NCI-H1105 treated with DMSO at 0.1 percent for 48 hours (cell line): ENCODE measurements at regions not wholly inside any gene's neighbourhood (a gene's known extent, or its start where the extent isn't known, plus 50 kb on each side); places are given as distances from the start of the nearest gene placed in this dataset.

ENCODE experiments used
- DNase-seq: peaks from one replicate; lab custom pipeline; 2025; lab: John Stamatoyannopoulos, UW

GRCh38 chr1:114314098-114314497 is 160.4 kb upstream of the SYT6 start:
- DNase-seq = no peak

- DNase-seq = no peak
Observed at GRCh38 chr1:114310695-114311271, 157.1 kb upstream of the SYT6 start.

GRCh38 chr1:114302821-114303220 is 149.2 kb upstream of the SYT6 start:
- DNase-seq = no peak

- no peak for DNase-seq
Observed at GRCh38 chr1:114299331-114299975, 145.8 kb upstream of the SYT6 start.

- DNase-seq = no peak
Observed at GRCh38 chr1:114298008-114298407, 144.3 kb upstream of the SYT6 start.

- DNase-seq = no peak
Observed at GRCh38 chr1:114296413-114296812, 142.7 kb upstream of the SYT6 start.

GRCh38 chr1:114295321-114295720 is 141.7 kb upstream of the SYT6 start:
- no peak for DNase-seq

- DNase-seq = no peak
Observed at GRCh38 chr1:114292835-114293234, 139.2 kb upstream of the SYT6 start.

- no peak for DNase-seq
Observed at GRCh38 chr1:114292194-114292593, 138.5 kb upstream of the SYT6 start.

GRCh38 chr1:114290776-114291175 is 137.1 kb upstream of the SYT6 start:
- DNase-seq = no peak

GRCh38 chr1:114290341-114290740 is 136.7 kb upstream of the SYT6 start:
- DNase-seq = no peak

- no peak for DNase-seq
Observed at GRCh38 chr1:114289824-114290223, 136.2 kb upstream of the SYT6 start.

GRCh38 chr1:114289306-114289705 is 135.6 kb upstream of the SYT6 start:
- no peak for DNase-seq

GRCh38 chr1:114286960-114287359 is 133.3 kb upstream of the SYT6 start:
- no peak for DNase-seq

GRCh38 chr1:114286179-114286578 is 132.5 kb upstream of the SYT6 start:
- DNase-seq = no peak

GRCh38 chr1:114282751-114283403 is 129.2 kb upstream of the SYT6 start:
- peak; percentile 78 for DNase-seq

GRCh38 chr1:114278911-114279310 is 125.2 kb upstream of the SYT6 start:
- no peak for DNase-seq

- no peak for DNase-seq
Observed at GRCh38 chr1:114278430-114278829, 124.8 kb upstream of the SYT6 start.

- peak; percentile 48 for DNase-seq
Observed at GRCh38 chr1:114274621-114275317, 121.1 kb upstream of the SYT6 start.

GRCh38 chr1:114272593-114272992 is 118.9 kb upstream of the SYT6 start:
- no peak for DNase-seq

- DNase-seq = no peak
Observed at GRCh38 chr1:114270718-114271117, 117.0 kb upstream of the SYT6 start.

- peak; percentile 3 for DNase-seq
Observed at GRCh38 chr1:114270282-114270681, 116.6 kb upstream of the SYT6 start.

GRCh38 chr1:114269539-114269938 is 115.9 kb upstream of the SYT6 start:
- no peak for DNase-seq
